Activated naive CD4-positive, alpha-beta T cell treated with anti-CD3 and anti-CD28 coated beads, Interleukin-2, amount 50 U/mL, for 16 hours (primary cell): ENCODE measurements at regions not wholly inside any gene's neighbourhood (a gene's known extent, or its start where the extent isn't known, plus 50 kb on each side); places are given as distances from the start of the nearest gene placed in this dataset.
"Not testable (repeated sequence)": the region's sequence is repeated elsewhere in the genome, so short reads cannot be mapped to it uniquely, and the experiment has no call there.

Experiments
- DNase-seq: peaks from one replicate; pipeline ENCODE4 v3.0.0-alpha.2; 2020

- not testable (repeated sequence) for DNase-seq
Observed at GRCh38 chr17:30682280-30682679, 142.2 kb downstream of the CRLF3 start.

DNA sequence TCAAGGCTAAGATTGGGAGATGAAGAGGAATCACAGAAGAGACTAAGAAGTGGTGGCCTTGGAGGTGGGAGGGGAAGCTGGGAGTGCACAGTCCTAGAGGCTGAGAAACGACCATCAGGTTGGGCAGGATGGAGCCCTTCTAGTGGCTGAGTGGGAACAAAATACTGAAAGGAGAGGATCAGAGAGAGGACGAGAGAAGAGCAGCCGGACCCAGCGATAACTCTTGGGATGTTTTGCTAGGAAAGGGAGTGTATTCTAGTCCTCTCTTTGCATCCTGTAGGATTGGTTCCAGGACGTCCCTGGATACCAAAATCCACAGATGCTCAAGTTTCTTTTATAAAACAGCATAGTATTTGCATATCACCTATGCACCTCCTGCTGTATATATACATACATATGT lies 143.8 kb downstream of the CRLF3 start:
- DNase-seq, result not testable (repeated sequence)

DNA sequence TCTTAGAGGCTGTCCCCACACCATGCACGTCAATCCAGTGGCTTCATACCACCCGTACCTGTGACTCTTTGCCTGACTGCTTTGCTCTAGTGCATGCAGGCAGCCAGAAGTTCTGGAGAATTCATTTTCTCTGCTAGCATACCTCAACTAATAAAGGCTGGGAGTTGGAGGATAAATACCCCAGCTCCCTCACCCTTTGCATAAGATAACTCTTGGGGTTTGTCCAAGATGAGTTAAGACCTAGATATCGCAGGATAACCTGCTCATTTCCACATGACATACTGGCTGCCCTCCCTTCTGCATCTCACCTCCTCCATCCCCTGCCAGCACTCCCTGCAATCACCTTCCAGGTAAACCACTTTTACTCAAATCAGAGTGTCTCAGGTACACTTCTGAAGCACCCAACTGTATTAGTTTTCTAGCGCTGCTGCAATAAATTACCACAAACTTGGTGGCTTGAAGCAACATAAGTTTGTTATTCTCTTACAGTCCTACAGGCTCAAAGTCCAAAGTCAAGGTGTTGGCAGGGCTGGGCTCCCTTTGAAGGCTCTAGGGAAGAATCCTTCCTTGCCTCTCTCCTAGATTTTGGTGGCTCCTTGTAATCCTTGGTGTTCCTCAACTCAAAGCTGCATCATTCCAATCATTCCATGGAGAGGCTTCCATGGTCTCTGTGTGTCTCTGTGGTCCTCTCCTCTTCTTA lies 146.8 kb downstream of the CRLF3 start:
- DNase-seq, result no peak

- DNase-seq, result not testable (repeated sequence)
Observed at GRCh38 chr17:30675777-30676492, 148.6 kb downstream of the CRLF3 start.

DNA sequence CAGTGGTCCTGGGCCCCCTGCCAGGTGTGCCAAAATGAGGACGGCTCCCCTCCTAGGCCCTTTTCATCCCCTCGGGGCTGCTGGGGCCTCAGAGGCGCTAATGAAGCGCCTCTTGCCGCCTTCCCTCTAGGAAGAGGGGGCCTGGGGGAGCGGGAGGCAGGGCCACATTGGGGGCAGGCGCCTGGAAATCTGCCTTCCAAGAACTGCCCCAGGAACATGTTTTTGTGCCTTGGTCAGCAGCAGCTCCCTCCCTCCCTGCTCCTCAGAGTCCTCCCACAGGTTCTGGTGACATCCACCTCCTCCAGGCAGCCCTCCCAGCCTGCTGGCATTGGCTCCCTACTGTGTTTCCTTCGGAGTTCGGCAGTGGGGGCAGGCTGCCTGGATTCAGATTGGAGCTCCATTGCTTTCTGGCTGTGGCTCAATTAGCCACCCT lies 155.3 kb downstream of the CRLF3 start:
- not testable (repeated sequence) for DNase-seq

- not testable (repeated sequence) for DNase-seq
Observed at GRCh38 chr17:30668360-30669181, 155.9 kb downstream of the CRLF3 start.

- peak; percentile 16 for DNase-seq
Observed at GRCh38 chr17:30667657-30668359, 156.7 kb downstream of the CRLF3 start.

DNA sequence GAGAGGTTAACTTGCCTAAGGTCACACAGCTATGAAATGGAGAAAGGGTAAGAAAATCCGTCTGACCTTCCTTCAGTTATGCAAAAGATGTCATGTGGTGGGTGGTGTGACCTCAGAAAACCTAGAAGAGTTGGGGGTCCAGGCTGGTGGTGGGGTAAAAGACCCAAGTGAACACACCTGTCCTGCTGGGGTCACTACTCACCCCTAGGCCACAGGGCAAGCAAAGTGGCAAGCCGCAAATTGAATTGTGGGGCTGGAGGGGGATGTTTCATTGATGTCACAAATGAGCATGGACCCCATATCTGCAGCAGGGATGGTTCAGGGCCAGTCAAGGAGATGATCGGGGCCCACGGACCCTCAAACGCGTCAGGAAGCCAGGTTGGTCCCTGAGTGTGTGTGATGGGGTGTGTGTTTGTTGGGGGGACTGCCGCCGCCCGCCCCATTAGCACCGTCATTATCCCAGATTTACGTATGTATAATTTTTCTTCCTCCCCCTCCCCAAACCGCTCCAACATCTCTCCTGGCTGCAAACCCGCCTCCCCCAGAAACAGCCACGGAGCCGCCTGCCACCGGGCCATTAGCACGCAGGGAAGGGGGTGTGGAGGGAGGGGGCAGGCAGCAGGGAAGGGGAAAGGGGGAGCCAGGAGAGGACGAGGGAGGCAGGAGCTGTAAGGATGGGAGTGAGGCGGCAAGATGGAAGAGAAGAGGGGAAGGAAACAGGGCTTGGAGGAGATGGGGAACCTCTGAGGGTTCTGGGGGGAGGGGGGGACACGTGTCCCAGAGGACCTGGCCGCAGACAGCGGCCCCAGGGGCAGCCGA lies 157.4 kb downstream of the CRLF3 start:
- not testable (repeated sequence) for DNase-seq

GRCh38 chr17:30663727-30664455 lies 160.6 kb downstream of the CRLF3 start:
- DNase-seq, result not testable (repeated sequence)

DNA sequence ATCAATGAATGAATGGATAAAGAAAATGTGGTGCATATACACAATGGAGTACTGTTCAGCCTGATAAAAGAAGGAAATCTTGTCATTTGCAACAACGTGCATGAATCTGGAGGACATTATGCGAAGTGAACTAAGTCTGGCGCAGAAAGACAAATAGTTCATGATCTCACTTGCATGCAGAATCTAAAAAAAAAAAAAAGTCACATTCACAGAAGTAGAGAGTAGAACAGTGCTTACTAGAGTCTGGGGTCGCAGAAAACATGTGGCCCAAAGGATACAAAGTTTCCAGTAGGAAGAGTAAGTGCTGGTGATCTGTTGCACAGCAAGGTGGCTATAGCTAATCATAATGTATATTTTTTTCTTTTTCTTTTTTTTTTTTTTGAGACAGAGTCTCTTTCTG lies 167.3 kb downstream of the CRLF3 start:
- DNase-seq, result not testable (repeated sequence)

- not testable (repeated sequence) for DNase-seq
Observed at GRCh38 chr17:30653038-30653437, 171.5 kb downstream of the CRLF3 start.

GRCh38 chr17:30650149-30650548 lies 172.9 kb downstream of the GOSR1 start:
- not testable (repeated sequence) for DNase-seq

GRCh38 chr17:30648015-30648620 lies 170.9 kb downstream of the GOSR1 start:
- DNase-seq, result not testable (repeated sequence)

DNA sequence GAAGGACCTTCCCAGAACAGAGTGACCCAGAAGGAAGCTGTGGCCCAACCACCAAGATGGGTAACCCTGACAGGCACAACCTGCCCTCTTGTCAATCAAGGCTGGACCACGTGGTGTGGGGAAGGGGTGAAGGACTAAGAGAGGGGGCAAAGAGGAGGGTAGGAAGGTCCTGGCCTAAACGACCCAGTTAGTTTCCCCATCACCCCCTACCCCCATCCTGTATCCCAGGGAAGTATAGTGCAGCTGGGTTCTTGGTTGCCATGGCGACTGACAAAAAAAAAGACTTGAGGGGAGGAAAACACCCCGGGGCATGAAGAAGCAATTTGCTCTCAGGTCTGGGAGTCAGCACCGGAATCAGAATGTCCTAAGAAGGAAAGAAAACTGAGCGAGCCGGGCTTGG lies 168.7 kb downstream of the GOSR1 start:
- DNase-seq, result not testable (repeated sequence)

DNA sequence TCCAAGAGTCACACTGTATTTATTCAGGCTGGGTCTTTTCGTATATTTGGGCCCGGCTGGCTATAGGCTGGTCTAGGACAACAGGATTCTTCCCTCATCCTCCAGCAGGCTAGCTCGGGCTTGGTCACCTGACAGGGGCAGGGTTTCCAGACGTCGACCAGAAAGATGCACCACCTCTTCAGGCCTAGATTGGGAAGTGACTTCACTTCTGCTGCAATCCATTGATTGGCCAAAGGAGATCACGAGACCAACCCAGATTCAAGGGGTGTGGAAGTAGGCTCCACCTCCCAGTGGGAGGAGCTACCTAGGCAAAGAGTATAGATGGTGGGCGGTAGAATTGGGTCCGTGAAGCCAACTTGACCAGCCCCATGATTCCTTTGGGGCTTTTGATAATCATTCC lies 167.5 kb downstream of the GOSR1 start:
- DNase-seq, result not testable (repeated sequence)

DNA sequence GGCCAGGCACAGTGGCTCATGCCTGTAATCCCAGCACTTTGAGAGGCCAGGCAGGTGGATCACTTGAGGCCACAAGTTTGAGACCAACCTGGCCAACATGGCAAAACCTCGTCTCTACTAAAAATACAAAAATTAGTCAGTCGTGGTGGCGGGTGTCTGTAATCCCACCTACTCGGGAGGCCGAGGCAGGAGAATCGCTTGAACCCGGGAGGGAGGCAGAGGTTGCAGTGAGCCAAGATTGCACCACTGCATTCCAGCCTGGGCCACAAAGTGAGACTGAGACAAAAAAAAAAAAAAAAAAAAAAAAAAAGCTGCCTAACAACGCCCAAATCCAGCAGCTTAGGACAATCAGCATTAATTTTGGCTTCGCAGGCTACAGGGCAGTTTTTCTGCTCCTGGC lies 167.1 kb downstream of the GOSR1 start:
- not testable (repeated sequence) for DNase-seq

DNA sequence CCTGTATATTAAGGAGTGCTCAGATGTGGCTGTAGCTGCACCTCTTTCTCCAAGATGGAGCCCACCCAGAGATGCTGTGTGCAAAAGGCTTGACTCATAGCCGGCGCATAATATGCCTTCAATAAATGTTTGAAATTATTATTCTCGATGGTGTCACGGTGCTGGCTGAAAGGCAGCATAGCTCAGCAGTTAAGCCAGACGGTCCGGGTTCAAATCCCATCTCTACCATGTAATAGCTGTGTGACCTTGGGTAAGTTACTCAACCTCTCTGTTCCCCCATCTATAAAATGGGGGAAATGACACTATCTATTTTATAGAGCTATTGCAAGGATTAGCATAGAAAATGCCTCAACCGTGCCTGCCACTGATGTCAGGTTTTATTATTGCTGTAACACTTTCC lies 164.2 kb downstream of the GOSR1 start:
- not testable (repeated sequence) for DNase-seq

DNA sequence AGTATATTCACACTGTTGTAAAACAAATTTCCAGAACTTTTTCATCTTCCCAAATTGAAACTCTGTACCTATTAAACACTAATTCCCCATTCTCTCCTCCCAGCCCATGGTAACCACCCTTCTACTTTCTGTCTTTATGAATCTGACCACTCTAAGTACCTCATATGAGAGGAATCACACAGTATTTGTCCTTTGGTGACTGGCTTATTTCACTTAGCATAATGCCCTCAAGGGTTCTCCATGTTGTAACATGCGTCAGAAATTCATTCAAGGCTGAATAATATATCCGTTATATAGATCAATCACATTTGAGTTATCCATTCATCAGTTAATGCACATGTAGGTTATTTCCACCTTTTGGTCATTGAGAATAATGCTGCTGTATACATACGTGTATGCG lies 162.2 kb downstream of the GOSR1 start:
- DNase-seq, result not testable (repeated sequence)

DNA sequence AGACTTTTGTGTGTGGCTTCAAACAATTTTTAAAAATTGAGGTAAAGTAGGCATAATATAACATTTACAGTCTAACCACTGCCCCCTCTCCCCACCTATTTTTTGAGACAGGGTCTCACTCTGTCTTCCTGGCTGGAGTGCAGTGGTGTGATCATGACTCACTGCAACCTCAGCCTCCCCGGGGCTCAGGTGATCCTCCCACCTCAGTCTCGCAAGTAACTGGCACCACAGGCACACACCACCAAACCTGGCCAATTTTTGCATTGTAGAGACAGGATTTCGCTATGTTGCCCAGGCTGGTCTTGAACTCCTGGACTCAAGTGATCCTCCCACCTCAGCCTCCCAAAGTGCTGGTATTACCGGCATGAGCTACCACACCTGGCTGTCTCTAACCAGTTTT lies 161.8 kb downstream of the GOSR1 start:
- not testable (repeated sequence) for DNase-seq

DNA sequence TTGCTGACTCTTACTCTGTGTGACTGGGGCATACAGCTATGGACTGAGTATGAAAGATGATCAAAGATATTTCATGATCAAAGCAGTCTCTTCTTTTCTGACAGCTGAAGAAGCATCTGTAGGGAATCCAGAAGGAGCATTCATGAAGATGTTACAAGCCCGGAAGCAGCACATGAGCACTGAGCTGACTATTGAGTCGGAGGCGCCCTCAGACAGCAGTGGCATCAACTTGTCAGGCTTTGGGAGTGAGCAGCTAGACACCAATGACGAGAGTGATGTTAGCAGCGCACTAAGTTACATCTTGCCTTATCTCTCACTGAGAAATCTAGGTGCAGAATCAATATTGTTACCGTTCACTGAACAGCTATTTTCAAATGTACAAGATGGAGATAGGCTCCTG lies 154.4 kb downstream of the GOSR1 start:
- not testable (repeated sequence) for DNase-seq

DNA sequence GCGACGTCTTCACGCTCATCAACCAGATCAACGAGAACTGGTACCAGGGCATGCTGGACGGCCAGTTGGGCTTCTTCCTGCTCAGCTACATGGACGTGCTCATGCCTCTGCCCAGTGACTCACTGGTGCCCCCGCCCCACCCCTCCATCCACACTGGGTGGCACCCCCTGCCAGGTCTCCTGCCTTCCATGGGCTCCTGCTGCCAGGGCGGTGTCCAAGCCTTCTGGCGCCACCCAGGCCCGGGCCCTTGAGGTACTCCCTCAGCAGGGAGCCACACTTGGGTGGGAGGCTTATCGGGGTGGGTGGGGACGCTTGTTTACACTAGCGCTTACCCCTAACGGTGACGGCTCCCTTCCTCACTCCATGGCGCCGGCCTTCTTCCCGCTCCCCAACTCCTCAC lies 148.2 kb downstream of the GOSR1 start:
- DNase-seq, result not testable (repeated sequence)
